K562 (cell line): ENCODE measurements at regions not wholly inside any gene's neighbourhood (a gene's known extent, or its start where the extent isn't known, plus 50 kb on each side); places are given as distances from the start of the nearest gene placed in this dataset.

Experiments
- DACH1 ChIP-seq: fragments of 450-650 bp; IDR thresholded peaks from 2 replicates; pipeline ENCODE4 v1.6.1; 2018; ENCODE audit not compliant: partially characterized antibody
- JUND ChIP-seq, 2 experiments: IDR thresholded peaks; 2 replicates in 1 of 2; 3 replicates in 1 of 2; pipeline ENCODE4 v1.6.1; 2011; ENCODE audit warnings: borderline replicate concordance in 2 of 2, low read depth in 2 of 2, low read length in 2 of 2, improper control_type of control experiment in 1 of 2, missing biosample characterization in 1 of 2, missing genetic modification characterization in 1 of 2, missing genetic modification reagents in 1 of 2
- KDM5B ChIP-seq: fragments of 200-600 bp; sonication (generic); IDR thresholded peaks from 2 replicates; pipeline ENCODE4 v1.6.1; 2012; ENCODE audit warnings: low read depth, mild to moderate bottlenecking, moderate library complexity, low read length, control low read depth, inconsistent platforms; ENCODE audit not compliant: insufficient replicate concordance
- MYBL2 ChIP-seq, 2 experiments: fragments of 450-650 bp in 1 of 2; sonication (generic) in 1 of 2; formaldehyde crosslinking in 1 of 2; IDR thresholded peaks; 2 replicates each; pipeline versions ENCODE4 v1.6.1 to v1.8.1; 2017 to 2022; ENCODE audit warnings: borderline replicate concordance in 1 of 2, inconsistent platforms in 1 of 2, low read depth in 1 of 2, mild to moderate bottlenecking in 1 of 2, missing genetic modification reagents in 1 of 2, moderate library complexity in 1 of 2
- PML ChIP-seq: IDR thresholded peaks from 2 replicates; pipeline ENCODE4 v1.6.1; 2012; ENCODE audit warnings: low read length, inconsistent platforms
- POLR2A ChIP-seq: fragments of 450-650 bp; conservative IDR thresholded peaks from 2 replicates; pipeline ENCODE4 v1.6.1; 2016
- POLR2AphosphoS5 ChIP-seq: IDR thresholded peaks from 2 replicates; pipeline ENCODE4 v1.6.1; 2011; ENCODE audit warnings: mild to moderate bottlenecking, low read depth, low read length, moderate library complexity; ENCODE audit not compliant: control insufficient read depth, insufficient read depth
- RAD21 ChIP-seq, 2 experiments: fragments of 250-450 bp in 1 of 2; fragments of 450-650 bp in 1 of 2; sonication (Bioruptor Pico) in 1 of 2; formaldehyde crosslinking in 1 of 2; IDR thresholded peaks in 1 of 2; conservative IDR thresholded peaks in 1 of 2; 2 replicates each; pipeline versions ENCODE4 v1.4.0 to v1.8.0; 2020 to 2022; ENCODE audit warnings: mild to moderate bottlenecking in 2 of 2, moderate library complexity in 1 of 2
- ZKSCAN3 ChIP-seq: fragments of 250-450 bp; sonication (Bioruptor Pico); IDR thresholded peaks from 2 replicates; pipeline ENCODE4 v1.4.0; 2020
- ZNF695 ChIP-seq: fragments of 450-650 bp; formaldehyde crosslinking; IDR thresholded peaks from 2 replicates; pipeline ENCODE4 v1.4.0; 2020; ENCODE audit warnings: mild to moderate bottlenecking, moderate library complexity
- TF ChIP-seq, protein P1 (sequence below): sonication (generic); formaldehyde crosslinking; IDR thresholded peaks from 2 replicates; pipeline ENCODE4 v1.8.0; 2022; ENCODE audit warnings: missing genetic modification reagents, mild to moderate bottlenecking, borderline replicate concordance
- TF ChIP-seq, protein P2 (sequence below): sonication (generic); formaldehyde crosslinking; IDR thresholded peaks from 2 replicates; pipeline ENCODE4 v1.8.1; 2023; ENCODE audit warnings: mild to moderate bottlenecking, missing genetic modification reagents

DNA sequence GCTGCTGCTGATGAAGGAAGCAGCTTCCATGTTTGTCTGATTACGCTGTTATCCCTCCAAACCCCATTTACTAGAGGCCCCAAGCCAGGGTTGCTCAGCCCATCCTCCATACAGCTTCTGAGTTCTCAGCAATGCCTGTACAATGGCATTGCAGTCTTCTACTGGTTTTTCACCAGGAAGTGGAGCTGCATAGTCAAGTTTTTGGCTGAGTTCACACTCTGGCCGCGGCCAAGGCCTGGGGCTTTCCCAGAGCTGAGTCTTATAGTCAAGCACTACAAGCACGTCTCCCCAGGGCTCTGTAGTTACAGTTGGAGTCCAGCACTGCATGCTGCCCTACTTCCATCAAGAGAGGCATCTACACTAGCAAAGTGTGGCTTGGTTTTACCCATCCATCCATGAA, 182.5 kb downstream of the POU4F1 start:
- TF ChIP-seq PML (no peak), POLR2A (no peak), POLR2AphosphoS5 (no peak), RAD21 (CRISPR knock-in tag; conservative IDR thresholded peaks at IDR 0.05 in 1 of 2, IDR thresholded peaks at IDR 0.05 in 1 of 2) (no peak), ZKSCAN3 (no peak), KDM5B (no peak), MYBL2 (IDR thresholded peaks at IDR 0.05; ENCODE audit: low read depth) (no peak), MYBL2 (CRISPR knock-in tag; IDR thresholded peaks at IDR 0.05; ENCODE audit: borderline replicate concordance) (no peak), ZNF695 (CRISPR knock-in tag) (no peak), JUND (IDR thresholded peaks at IDR 0.05; ENCODE audit: borderline replicate concordance, low read depth, low read length) (no peak), JUND (tag; IDR thresholded peaks at IDR 0.05; ENCODE audit: borderline replicate concordance, low read depth, low read length) (no peak), DACH1 (no peak)
- TF ChIP-seq, protein P1, sequence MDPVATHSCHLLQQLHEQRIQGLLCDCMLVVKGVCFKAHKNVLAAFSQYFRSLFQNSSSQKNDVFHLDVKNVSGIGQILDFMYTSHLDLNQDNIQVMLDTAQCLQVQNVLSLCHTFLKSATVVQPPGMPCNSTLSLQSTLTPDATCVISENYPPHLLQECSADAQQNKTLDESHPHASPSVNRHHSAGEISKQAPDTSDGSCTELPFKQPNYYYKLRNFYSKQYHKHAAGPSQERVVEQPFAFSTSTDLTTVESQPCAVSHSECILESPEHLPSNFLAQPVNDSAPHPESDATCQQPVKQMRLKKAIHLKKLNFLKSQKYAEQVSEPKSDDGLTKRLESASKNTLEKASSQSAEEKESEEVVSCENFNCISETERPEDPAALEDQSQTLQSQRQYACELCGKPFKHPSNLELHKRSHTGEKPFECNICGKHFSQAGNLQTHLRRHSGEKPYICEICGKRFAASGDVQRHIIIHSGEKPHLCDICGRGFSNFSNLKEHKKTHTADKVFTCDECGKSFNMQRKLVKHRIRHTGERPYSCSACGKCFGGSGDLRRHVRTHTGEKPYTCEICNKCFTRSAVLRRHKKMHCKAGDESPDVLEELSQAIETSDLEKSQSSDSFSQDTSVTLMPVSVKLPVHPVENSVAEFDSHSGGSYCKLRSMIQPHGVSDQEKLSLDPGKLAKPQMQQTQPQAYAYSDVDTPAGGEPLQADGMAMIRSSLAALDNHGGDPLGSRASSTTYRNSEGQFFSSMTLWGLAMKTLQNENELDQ (CRISPR knock-in tag), result no peak
- TF ChIP-seq, protein P2, sequence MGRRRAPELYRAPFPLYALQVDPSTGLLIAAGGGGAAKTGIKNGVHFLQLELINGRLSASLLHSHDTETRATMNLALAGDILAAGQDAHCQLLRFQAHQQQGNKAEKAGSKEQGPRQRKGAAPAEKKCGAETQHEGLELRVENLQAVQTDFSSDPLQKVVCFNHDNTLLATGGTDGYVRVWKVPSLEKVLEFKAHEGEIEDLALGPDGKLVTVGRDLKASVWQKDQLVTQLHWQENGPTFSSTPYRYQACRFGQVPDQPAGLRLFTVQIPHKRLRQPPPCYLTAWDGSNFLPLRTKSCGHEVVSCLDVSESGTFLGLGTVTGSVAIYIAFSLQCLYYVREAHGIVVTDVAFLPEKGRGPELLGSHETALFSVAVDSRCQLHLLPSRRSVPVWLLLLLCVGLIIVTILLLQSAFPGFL (CRISPR knock-in tag), result no peak
